SK-MEL-5 (cell line): ENCODE measurements at regions not wholly inside any gene's neighbourhood (a gene's known extent, or its start where the extent isn't known, plus 50 kb on each side); places are given as distances from the start of the nearest gene placed in this dataset.
"Not testable (repeated sequence)": the region's sequence is repeated elsewhere in the genome, so short reads cannot be mapped to it uniquely, and the experiment has no call there.

Experiments used
- DNase-seq: peaks from one replicate; pipeline ENCODE4 v3.0.0-alpha.2; 2016; ENCODE audit warnings: low read depth, low spot score
- in situ Hi-C: cut with HindIII; loops from 2 replicates; pipeline ENCODE4 v1.10.0; 2016; ENCODE audit warnings: low sequenced_read_pairs, high pct_unique_total_duplicates, low pct_unique_long_range_greater_than_20kb

- no peak for DNase-seq
- in situ Hi-C loops = no loop called here
These were observed 517.2 kb downstream of the GBE1 start for GRCh38 chr3:81244231-81244630.

- peak; percentile 56 for DNase-seq
- in situ Hi-C loops = no loop called here
These were observed 518.6 kb downstream of the GBE1 start for GRCh38 chr3:81242871-81243270.

GRCh38 chr3:81237181-81237580, 524.3 kb downstream of the GBE1 start:
- in situ Hi-C loops = no loop called here
- peak; percentile 8 for DNase-seq

- in situ Hi-C loops = no loop called here
- peak; percentile 35 for DNase-seq
These were observed 543.4 kb downstream of the GBE1 start for GRCh38 chr3:81218023-81218422.

GRCh38 chr3:81217101-81217500, 544.3 kb downstream of the GBE1 start:
- no peak for DNase-seq
- in situ Hi-C loops = no loop called here

GRCh38 chr3:81216192-81216591, 545.3 kb downstream of the GBE1 start:
- DNase-seq = no peak
- in situ Hi-C loops = no loop called here

GRCh38 chr3:81214631-81215030, 546.8 kb downstream of the GBE1 start:
- in situ Hi-C loops = no loop called here
- DNase-seq = no peak

GRCh38 chr3:81199587-81199986, 561.9 kb downstream of the GBE1 start:
- in situ Hi-C loops = no loop called here

GRCh38 chr3:81198756-81199155, 562.7 kb downstream of the GBE1 start:
- peak; percentile 20 for DNase-seq
- in situ Hi-C loops = no loop called here

More at GRCh38 chr3:81199587-81199986, 561.9 kb downstream of the GBE1 start:
- DNase-seq = no peak

GRCh38 chr3:81198216-81198615, 563.2 kb downstream of the GBE1 start:
- no peak for DNase-seq

GRCh38 chr3:81197386-81197785, 564.1 kb downstream of the GBE1 start:
- in situ Hi-C loops = no loop called here
- no peak for DNase-seq

More at GRCh38 chr3:81198216-81198615, 563.2 kb downstream of the GBE1 start:
- in situ Hi-C loops = no loop called here

- DNase-seq = no peak
- in situ Hi-C loops = no loop called here
These were observed 566.0 kb downstream of the GBE1 start for GRCh38 chr3:81195478-81195877.

GRCh38 chr3:81186412-81186811, 575.0 kb downstream of the GBE1 start:
- in situ Hi-C loops = no loop called here
- DNase-seq = no peak

GRCh38 chr3:81182086-81182875, 579.2 kb downstream of the GBE1 start:
- DNase-seq, in situ Hi-C loops: not testable (repeated sequence)

- in situ Hi-C loops = no loop called here
- DNase-seq = peak; percentile 49
These were observed 587.9 kb downstream of the GBE1 start for GRCh38 chr3:81173514-81173913.

GRCh38 chr3:81170298-81170697, 591.1 kb downstream of the GBE1 start:
- in situ Hi-C loops = no loop called here

GRCh38 chr3:81164806-81165205, 596.6 kb downstream of the GBE1 start:
- DNase-seq = no peak
- in situ Hi-C loops = no loop called here

More at GRCh38 chr3:81170298-81170697, 591.1 kb downstream of the GBE1 start:
- no peak for DNase-seq

- in situ Hi-C loops = no loop called here
- no peak for DNase-seq
These were observed 599.6 kb downstream of the GBE1 start for GRCh38 chr3:81161851-81162250.

GRCh38 chr3:81161100-81161499, 600.3 kb downstream of the GBE1 start:
- in situ Hi-C loops = no loop called here
- DNase-seq = no peak
